Astrocyte (in vitro differentiated cells and primary cell): ENCODE measurements at regions not wholly inside any gene's neighbourhood (a gene's known extent, or its start where the extent isn't known, plus 50 kb on each side); places are given as distances from the start of the nearest gene placed in this dataset.

Experiments
- DNase-seq: peaks from one replicate; pipeline ENCODE4 v3.0.0-alpha.2; 2010; ENCODE audit warnings: low read depth
- FAIRE-seq: peaks from 2 replicates; lab custom pipeline; 2011; peaks lifted over from hg19 to GRCh38; lab: Jason Lieb, UNC
- H2AFZ ChIP-seq: 2 replicates; pipeline ENCODE4 v1.6.0; 2012; ENCODE audit warnings: low read depth, low read length, inconsistent platforms
- H3K27ac ChIP-seq: 2 replicates; pipeline ENCODE4 v1.5.1; 2011; ENCODE audit warnings: low read depth, low read length, inconsistent platforms
- H3K27me3 ChIP-seq: 2 replicates; pipeline ENCODE4 v1.6.0; 2011; ENCODE audit warnings: low read length, inconsistent platforms; ENCODE audit not compliant: insufficient read depth
- H3K36me3 ChIP-seq: 2 replicates; pipeline ENCODE4 v1.5.1; 2011; ENCODE audit warnings: low read length, inconsistent platforms; ENCODE audit not compliant: insufficient read depth
- H3K4me1 ChIP-seq: 2 replicates; pipeline ENCODE4 v1.5.1; 2011; ENCODE audit warnings: low read length, inconsistent platforms; ENCODE audit not compliant: insufficient read depth
- H3K4me2 ChIP-seq: 2 replicates; pipeline ENCODE4 v1.6.0; 2012; ENCODE audit warnings: low read length, inconsistent platforms
- H3K4me3 ChIP-seq: 2 replicates; pipeline ENCODE4 v1.5.1; 2011; ENCODE audit warnings: low read depth, mild to moderate bottlenecking, low read length, inconsistent platforms; ENCODE audit not compliant: insufficient read depth
- H3K79me2 ChIP-seq: 2 replicates; pipeline ENCODE4 v1.6.0; 2012; ENCODE audit warnings: mild to moderate bottlenecking, low read length, inconsistent platforms; ENCODE audit not compliant: insufficient read depth
- H3K9ac ChIP-seq: 2 replicates; pipeline ENCODE4 v1.6.0; 2012; ENCODE audit warnings: mild to moderate bottlenecking, low read length, inconsistent platforms
- H3K9me3 ChIP-seq: 2 replicates; pipeline ENCODE4 v1.5.1; 2012; ENCODE audit warnings: low read depth, mild to moderate bottlenecking, low read length, inconsistent platforms; ENCODE audit not compliant: insufficient read depth
- H4K20me1 ChIP-seq: 2 replicates; pipeline ENCODE4 v1.6.0; 2012; ENCODE audit warnings: low read length, inconsistent platforms; ENCODE audit not compliant: insufficient read depth
- H3K27ac Mint-ChIP-seq: one replicate; pipeline ENCODE4 v1.8.0; 2021; ENCODE audit warnings: mild to moderate bottlenecking, mixed read lengths; ENCODE audit not compliant: unreplicated experiment
- H3K27me3 Mint-ChIP-seq: one replicate; pipeline ENCODE4 v1.8.0; 2021; ENCODE audit warnings: low read depth, mixed read lengths; ENCODE audit not compliant: unreplicated experiment
- H3K36me3 Mint-ChIP-seq: one replicate; pipeline ENCODE4 v1.8.0; 2021; ENCODE audit warnings: low read depth, mixed read lengths; ENCODE audit not compliant: unreplicated experiment
- H3K4me1 Mint-ChIP-seq: one replicate; pipeline ENCODE4 v1.8.0; 2021; ENCODE audit warnings: low read depth, mixed read lengths; ENCODE audit not compliant: unreplicated experiment
- H3K4me3 Mint-ChIP-seq: one replicate; pipeline ENCODE4 v1.8.0; 2021; ENCODE audit warnings: mild to moderate bottlenecking, moderate library complexity, mixed read lengths; ENCODE audit not compliant: unreplicated experiment
- H3K9me3 Mint-ChIP-seq: one replicate; pipeline ENCODE4 v1.8.0; 2021; ENCODE audit warnings: mild to moderate bottlenecking, mixed read lengths; ENCODE audit not compliant: unreplicated experiment
- CTCF ChIP-seq: IDR thresholded peaks from 2 replicates; pipeline ENCODE4 v1.5.1; 2011; ENCODE audit warnings: low read depth, mild to moderate bottlenecking, inconsistent platforms, low read length, moderate library complexity; ENCODE audit not compliant: insufficient read depth
- EZH2 ChIP-seq: IDR thresholded peaks from 2 replicates; pipeline ENCODE4 v1.6.1; 2012; ENCODE audit warnings: mild to moderate bottlenecking, low read length, inconsistent platforms; ENCODE audit not compliant: insufficient read depth

- Mint-ChIP-seq H3K36me3 (no peaks in the 10 kb centered on the region), H3K4me1 (no peaks in the 10 kb centered on the region), H3K4me3 (no peak overlapping the region), H3K9me3 (peaks cover 10% of the 10 kb centered on the region), H3K27me3 (no peaks in the 10 kb centered on the region), H3K27ac (no peak overlapping the region)
- DNase-seq (no peak), FAIRE-seq (no peak)
- no peak for TF ChIP-seq CTCF
- TF ChIP-seq EZH2, result no peak
- no peaks in the 10 kb centered on the region for H3K9me3 ChIP-seq
- H3K36me3 ChIP-seq, result no peaks in the 10 kb centered on the region
- no peak overlapping the region for H3K4me3 ChIP-seq
- H3K79me2 ChIP-seq, result no peaks in the 10 kb centered on the region
- H4K20me1 ChIP-seq, result no peaks in the 10 kb centered on the region
- H3K27ac ChIP-seq, result no peak overlapping the region
- no peak overlapping the region for H2AFZ ChIP-seq
- no peaks in the 10 kb centered on the region for H3K27me3 ChIP-seq
- H3K4me1 ChIP-seq, result no peaks in the 10 kb centered on the region
- no peak overlapping the region for H3K4me2 ChIP-seq
- no peak overlapping the region for H3K9ac ChIP-seq
Measured at GRCh38 chr12:127773520-127773919, 493.4 kb upstream of the TMEM132C start.

DNA sequence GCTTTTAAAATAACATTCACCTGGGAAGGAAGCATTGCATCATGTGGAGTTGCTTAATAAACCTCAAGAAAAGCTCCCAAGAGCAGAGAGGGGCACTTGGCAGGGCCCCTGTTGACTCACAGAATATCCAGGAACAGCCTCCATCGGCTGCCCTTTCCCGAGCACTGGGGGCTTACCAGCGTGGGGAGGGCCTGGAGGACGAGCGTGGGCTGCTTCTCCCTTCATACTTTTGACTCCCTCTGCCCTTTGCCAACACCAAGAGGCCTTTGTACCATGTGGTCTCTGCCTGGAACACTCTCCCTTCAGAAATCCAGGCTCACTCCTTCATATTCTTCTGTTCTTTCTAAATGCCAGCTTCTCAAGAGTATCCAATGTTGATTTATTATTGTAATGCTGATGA lies 492.1 kb upstream of the TMEM132C start:
- Histone ChIP-seq H3K4me3 (no peak overlapping the region), H3K4me2 (no peak overlapping the region), H3K27me3 (no peaks in the 10 kb centered on the region), H3K9me3 (no peaks in the 10 kb centered on the region), H3K9ac (no peak overlapping the region), H3K27ac (no peak overlapping the region), H3K36me3 (no peaks in the 10 kb centered on the region), H3K79me2 (no peaks in the 10 kb centered on the region), H4K20me1 (no peaks in the 10 kb centered on the region), H2AFZ (no peak overlapping the region), H3K4me1 (no peaks in the 10 kb centered on the region)
- TF ChIP-seq EZH2 (no peak), CTCF (no peak)
- no peak for FAIRE-seq
- Mint-ChIP-seq H3K27ac (no peak overlapping the region), H3K36me3 (no peaks in the 10 kb centered on the region), H3K4me1 (no peaks in the 10 kb centered on the region), H3K27me3 (no peaks in the 10 kb centered on the region), H3K4me3 (no peak overlapping the region), H3K9me3 (peaks cover 12% of the 10 kb centered on the region)
- DNase-seq, result peak; percentile 30

- Histone ChIP-seq H3K79me2 (no peaks in the 10 kb centered on the region), H3K4me2 (no peak overlapping the region), H3K4me1 (no peaks in the 10 kb centered on the region), H3K27ac (no peak overlapping the region), H4K20me1 (no peaks in the 10 kb centered on the region), H3K27me3 (no peaks in the 10 kb centered on the region), H3K9ac (no peak overlapping the region), H3K36me3 (no peaks in the 10 kb centered on the region), H3K9me3 (no peaks in the 10 kb centered on the region), H3K4me3 (no peak overlapping the region), H2AFZ (no peak overlapping the region)
- Mint-ChIP-seq H3K9me3 (peaks cover 3% of the 10 kb centered on the region), H3K27ac (no peak overlapping the region), H3K36me3 (no peaks in the 10 kb centered on the region), H3K4me3 (no peak overlapping the region), H3K27me3 (no peaks in the 10 kb centered on the region), H3K4me1 (no peaks in the 10 kb centered on the region)
- peak; percentile 24 for DNase-seq
- no peak for TF ChIP-seq CTCF
- no peak for TF ChIP-seq EZH2
- FAIRE-seq, result no peak
Measured at GRCh38 chr12:127779301-127780045, 487.5 kb upstream of the TMEM132C start.
